ENCODE measurements at regions not wholly inside any gene's neighbourhood (a gene's known extent, or its start where the extent isn't known, plus 50 kb on each side); places are given as distances from the start of the nearest gene placed in this dataset.
"Not testable (repeated sequence)": the region's sequence is repeated elsewhere in the genome, so short reads cannot be mapped to it uniquely, and the experiment has no call there.

DNA sequence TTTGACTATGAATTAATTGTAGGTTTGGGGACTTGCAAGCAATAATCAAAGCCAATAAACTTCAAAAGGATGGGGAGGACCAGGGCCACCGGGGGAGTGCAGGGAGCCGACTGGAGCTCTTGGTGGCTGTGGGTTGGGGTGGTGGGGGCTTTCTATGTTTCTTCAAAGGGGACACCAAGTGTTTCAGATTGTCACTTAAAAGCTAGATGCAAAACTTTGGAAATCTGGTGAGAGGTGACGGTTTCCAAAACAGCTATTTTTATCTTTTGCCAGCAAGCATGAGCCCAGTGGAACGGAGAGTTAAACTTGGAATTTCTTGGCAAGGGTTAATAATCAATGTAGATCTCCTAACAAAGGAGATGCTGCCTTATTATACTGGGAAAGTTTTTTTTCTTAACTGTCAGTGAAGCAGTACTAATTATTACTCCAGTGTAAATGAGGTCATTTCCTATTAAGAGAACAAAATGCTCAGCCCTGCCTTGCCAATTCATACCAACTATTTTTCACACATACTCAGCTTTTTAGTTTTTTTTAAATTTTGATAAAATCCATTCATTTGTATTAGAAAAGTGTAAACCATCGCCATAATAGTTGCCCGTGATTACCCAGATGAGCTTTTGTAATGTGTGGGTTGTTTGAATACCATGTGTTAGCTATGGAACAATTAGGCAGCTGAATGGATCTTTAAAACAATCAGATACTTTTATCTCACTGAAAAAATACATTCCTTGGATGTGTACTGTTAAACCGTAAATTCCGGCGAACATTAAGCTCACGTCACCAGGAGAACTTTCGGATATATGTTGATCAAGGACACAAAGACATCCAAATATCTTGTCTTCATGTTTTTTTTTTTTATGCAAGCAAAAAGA is 95.9 kb upstream of the ZNF536 start:
- DNase-seq (ENCODE audit: low spot score), result no peak

DNA sequence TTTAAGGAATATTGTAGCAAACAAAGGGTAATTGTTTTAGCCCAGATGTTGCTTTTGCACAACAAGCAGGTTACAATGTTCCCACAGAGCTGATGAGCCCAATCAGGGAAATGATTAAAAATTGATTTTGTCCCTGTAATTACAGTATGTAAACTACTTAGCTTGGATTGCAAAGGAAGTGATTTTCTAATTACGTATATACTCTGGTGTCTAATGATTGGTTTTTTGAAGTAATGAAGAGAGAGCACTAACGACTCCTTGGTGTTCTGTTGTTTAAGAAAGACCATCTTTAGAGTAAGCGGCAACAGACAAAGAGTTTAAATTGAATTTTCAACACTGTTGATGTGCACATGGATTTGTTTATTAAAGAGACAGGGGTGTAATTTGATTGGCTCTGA is 95.3 kb upstream of the ZNF536 start:
- DNase-seq (ENCODE audit: low spot score), result no peak

DNA sequence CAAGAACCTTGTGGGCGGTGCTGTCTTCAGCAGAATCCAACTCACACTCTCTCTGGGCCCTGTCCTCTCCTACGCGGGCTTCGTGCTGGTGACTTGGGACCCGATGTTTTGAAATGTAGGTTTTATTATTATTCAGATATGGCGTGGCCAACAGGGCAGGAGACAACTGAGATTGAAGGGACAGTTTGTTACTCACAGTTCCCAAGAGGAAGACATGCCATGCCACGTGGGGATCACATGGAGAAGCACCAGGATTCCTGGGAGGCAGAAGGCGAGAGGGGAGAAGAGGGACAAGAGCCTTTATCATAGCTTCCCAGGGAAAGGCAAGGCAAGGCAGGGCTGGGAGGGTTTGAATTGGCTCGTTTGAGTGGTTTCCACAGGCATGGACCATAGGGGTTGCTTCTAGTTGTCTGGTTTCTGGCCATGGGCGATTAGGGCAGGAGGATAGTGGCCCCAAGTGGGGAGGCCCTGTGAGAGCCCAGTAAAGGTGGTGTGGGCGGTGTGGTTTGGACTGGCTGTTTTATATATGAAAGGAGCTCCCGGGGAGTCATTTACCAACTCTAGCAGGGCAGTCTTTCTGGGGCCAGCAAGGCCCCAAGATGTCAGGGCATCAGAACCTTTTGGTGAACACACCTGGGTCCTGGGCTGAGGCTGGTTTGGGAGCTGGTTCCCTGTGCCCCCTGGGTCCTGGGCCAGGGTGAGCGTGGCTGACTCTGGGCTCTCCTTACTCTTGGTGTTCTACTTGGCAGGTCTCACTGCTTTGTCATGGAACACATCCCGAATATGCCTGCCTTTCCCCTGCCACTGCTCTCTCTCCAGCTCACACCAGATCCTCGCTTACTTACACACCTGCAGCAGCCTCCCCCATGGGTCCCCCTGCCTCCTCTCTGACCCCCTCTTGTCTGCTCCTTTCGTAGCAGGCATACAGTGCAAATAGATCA is 94.0 kb upstream of the ZNF536 start:
- no peak for DNase-seq (ENCODE audit: low spot score)

DNA sequence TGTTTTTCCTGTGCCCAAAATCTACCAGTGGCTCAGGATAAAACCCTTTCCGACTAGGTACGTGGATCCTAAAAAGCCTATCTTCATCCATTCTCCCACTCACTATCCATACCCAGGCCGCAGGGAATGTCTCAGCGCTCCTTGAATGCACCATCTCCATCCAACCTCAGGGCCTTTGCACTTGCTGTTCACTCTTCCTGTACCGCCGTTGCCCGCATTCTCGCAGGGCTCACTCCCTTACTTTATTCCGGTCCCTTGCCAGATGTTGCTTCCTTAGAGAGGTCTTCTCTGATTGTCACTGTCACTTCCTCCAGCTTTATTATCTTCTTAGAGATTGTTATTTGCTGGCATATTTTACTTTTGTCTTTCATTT is 93.3 kb upstream of the ZNF536 start:
- no peak for DNase-seq (ENCODE audit: low spot score)

DNA sequence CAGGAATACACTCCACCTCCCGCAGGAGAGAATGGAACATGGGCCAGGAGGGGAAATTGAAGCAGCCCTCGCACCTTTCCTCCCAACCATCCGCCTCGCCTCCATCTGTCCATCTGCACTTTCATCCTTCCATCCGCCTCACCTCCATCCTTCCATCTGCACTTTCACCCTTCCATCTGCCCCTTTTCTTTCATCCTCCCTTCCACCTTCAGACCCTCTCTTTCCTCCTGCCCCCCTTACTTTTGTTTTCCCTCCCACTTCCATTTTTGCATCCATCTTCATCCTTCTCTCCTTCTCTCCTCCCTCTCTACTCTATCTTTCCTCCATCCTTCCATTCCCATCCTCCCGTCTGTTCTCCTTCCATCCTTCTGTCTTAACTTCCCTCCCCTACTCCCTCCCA is 92.2 kb upstream of the ZNF536 start:
- DNase-seq (ENCODE audit: low spot score), result no peak

DNA sequence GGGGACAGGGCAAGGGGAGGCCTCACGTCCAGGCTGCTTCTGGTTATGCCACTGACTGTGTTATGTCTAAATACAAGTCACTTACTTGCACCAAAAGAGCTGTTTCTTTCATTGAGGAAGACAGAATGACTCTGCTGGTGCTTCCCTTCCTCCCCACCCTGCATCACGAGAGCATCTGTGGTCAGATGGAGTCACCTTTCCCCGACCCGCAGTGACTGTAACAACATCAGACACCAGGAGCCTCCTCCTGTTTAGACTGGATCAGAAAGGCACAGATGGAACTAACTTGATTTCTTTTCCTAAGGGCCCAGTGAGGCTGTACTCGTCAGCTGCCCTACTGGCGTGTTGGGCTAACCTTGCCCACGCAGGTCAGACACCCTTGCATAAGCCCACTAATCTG is 90.3 kb upstream of the ZNF536 start:
- no peak for DNase-seq (ENCODE audit: low spot score)

DNA sequence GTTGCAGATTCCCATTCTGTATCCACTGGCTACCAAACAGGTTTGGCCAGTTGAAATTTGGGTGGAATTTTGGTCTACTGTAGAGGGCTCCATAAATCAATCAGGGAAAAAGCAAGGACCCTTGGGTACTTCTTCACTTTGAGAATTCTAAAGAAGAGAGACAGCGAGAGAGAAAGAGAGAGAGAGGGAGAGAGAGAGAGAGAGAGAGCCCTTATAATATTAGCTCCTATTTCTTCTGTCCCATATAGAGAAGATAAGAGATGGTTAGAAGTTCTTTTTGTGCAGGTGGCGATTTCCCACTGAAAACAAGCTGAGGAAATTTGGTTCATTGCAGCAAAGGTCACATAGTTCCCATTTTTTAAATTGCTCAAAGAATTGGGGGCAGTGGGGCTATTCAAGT is 88.6 kb upstream of the ZNF536 start:
- no peak for DNase-seq (ENCODE audit: low spot score)

DNA sequence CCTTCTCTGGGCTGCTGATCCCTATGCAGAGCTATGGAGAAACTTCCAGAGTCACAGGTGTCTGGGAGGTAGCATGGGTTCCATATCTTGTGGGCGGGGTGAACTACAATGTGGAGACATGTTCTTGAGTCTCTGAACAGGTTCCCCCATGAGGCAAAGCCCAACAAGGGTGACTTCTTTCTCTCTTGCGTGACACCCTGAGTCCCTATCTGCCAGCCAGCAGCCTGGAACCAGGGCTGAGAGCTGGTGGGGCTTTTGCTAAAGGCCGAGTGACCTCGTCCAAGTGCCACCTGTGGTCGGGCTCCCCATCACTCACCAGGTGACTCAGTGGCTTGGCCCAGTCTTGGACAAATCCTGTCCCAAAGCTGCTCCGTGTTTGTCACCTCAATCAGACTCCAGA is 88.0 kb upstream of the ZNF536 start:
- no peak for DNase-seq (ENCODE audit: low spot score)

DNA sequence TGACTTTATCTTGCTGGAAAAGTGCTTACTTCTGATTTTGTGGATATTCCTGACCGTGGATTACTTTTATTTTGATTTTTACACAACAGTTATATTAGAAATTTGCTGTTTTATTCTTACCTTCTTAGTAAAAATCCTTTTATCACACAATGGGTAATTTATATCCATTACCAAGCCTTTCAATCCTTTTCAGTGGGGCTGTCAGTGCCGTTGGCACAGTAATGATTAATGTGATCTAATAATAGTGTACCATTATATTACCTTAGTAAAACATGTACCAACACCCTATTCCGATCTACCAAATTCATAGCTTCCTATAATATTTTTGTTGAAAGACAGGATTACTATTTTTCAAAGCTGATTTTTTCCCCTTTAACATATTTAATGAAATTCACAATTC is 87.3 kb upstream of the ZNF536 start:
- DNase-seq (ENCODE audit: low spot score), result no peak

DNA sequence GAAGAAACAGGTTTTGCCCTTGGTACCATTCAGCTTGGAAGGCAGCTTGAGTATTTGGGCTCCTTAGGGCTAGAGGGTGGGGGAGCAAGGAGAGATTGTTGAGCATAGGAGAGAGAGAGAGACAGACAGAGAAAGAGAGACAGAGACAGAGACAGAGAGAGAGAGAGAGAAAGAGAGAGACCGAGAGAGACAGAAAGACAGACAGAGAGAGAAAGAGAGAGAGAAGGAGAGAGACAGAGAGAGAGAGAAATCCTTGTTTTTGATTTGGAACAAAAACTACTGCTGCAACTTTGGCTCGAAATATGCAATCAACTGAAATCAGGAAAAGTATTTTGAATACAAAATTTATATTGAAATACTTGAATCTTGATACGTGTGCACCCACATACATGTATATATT is 85.8 kb upstream of the ZNF536 start:
- no peak for DNase-seq (ENCODE audit: low spot score)

DNA sequence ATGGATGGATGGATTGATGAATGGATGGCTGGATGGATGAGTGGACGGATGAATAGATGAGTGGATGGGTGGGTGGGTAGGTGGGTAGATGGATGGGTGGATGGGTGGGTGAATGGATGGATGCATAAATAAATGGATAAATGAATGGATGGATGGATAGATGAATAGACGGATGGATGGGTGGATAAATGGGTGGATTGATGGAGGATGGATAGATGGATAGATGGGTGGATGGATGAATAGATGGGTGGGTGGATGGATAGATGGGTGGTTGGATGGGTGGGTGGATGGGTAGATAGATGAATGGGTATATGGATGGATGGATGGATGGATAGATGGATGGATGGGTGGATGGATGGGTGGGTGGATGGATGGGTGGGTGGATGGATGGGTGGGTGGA is 84.9 kb upstream of the ZNF536 start:
- no peak for DNase-seq (ENCODE audit: low spot score)

DNA sequence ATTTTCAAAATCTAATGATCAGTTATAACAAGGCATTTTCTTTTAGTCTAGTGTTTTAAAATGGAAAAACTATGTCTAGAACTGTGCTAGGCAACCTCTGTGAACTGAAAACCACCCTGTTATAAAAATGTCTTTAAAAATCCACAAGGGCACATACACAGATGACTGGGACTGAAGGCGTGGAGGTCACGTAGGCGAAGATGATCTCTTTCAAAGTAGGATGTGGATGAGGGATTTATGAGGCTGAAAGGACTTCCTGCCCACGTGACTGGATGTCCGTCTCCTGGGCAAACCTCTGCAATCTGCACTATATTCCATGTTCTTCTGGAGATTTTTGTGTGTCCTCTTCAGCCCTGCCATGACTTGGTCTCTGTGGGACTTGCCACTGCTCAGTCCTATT is 84.2 kb upstream of the ZNF536 start:
- DNase-seq (ENCODE audit: low spot score), result no peak

DNA sequence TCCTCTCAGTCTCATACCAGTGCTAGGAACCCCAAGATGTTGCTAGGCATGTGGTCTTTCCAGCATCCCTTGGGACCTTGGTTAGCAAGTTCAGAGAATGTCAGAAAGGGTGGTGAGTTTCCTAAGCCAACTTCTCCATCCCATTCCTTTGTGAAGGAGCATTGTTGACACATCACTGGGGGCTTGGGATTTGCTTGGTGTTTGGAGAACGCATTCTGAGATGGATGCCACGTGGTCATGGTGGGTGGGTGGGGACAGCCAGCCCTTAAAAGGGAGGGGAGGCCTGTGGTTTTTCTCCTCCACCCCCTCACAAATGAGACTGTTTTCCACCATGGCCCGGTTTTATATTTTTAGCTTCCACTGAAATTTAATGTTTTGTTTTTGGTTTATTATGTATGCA is 83.3 kb upstream of the ZNF536 start:
- no peak for DNase-seq (ENCODE audit: low spot score)

DNA sequence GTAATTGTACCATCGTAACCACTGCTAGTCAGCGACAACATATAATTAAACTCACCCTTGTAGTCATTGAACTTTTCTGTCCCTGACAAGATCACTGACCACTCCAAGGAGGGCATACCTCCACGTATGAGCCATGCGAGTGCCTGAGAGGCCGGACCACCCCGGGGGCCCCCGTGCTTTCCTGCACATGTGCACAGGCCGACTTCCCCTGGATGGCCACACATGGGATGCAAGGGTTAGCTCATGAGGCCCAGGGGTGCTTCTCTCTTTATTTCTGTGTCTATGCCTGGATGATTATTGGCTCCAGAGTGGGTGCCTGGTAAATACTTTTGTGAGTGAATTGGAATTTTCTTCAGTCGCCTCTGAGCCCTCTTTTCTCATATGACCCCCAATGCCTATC is 82.8 kb upstream of the ZNF536 start:
- DNase-seq (ENCODE audit: low spot score), result no peak

DNA sequence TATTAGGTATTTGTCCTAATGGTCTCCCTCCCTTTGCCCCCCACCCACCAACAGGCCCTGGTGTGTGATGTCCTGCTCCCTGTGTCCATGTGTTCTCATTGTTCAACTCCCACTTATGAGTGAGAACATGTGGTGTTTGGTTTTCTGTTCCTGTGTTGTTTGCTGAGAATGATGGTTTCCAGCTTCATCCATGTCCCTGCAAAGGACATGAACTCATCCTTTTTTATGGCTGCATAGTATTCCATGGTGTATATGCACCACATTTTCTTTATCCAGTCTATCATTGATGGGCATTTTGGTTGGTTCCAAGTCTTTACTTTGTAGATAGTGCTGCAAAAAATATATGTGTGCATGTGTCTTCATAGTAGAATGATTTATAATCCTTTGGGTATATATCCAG is 81.4 kb upstream of the ZNF536 start:
- DNase-seq (ENCODE audit: low spot score), result not testable (repeated sequence)

DNA sequence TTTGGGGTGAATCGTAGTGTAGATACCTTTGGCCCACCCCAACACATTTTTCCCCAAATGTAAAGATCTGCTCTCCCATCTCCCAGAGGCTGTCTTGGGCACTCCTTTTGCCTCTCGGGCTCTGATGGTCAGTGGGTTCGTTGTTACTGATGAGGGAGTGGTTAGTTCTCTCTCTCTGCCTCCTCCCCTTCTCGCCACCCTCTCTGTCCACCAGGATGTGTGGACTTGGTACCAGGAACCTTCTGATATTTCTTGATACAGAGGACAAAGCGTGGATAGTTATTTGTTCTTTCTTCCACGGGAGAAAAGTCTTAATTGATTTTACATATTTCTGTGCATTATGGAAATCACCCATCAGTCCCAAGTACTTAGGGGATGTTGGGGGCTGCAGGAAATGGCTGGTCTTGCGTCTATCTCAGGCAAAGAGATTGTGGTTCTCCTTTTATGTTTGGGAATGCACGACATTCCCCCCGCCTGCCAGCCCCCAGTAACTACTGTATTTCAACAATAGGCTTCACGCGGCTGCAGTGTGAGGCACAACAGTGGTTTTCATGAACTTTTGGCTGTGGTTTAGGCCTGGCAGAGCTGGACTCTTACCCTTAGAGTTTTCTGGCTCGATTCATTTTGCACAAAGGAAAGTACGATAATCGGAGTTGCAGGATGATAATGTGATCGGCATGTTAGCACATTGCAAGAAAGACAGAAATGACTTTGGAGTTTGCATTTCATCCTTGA is 79.0 kb upstream of the ZNF536 start:
- DNase-seq (ENCODE audit: low spot score), result no peak

DNA sequence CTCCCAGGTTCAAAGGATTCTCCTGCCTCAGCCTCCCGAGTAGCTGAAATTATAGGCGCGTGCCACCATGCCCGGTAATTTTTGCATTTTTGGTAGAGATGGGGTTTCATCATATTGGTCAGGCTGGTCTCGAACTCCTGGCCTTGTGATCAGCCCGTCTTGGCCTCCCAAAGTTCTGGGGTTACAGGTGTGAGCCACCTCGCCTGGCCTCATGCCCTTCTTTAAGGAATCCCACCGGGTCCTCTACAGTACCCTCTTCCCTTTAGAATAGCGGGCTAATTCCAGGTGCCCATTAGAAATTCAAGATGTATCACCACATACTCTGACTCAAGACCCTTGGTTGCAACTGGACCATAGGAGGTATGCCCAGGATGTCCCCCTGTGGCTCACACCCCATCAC is 74.2 kb upstream of the ZNF536 start:
- no peak for DNase-seq (ENCODE audit: low spot score)

DNA sequence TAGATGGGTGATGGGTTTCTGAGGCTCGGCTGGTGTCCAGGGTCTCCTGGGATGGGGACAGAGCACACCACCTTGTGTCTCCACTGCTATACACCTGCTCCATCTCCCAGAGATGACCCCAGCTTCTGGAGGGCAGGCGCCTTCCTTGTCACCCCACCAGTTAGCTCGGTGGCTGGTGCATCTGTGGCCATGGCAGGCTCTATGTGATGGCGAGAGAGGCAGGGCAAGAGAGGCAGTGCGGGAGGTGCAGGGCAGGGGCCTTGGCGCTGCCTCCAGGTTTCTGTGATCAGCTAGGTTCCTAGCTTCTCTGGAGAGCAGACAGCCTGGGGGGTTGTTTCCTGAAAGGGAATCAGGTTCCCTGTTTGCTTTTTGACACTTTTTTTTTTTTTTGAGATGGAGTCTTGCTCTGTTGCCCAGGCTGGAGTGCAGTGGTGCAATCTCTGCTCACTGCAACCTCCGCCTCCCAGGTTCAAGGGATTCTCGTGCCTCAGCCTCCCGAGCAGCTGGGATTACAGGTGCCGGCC is 69.0 kb upstream of the ZNF536 start:
- DNase-seq (ENCODE audit: low spot score), result no peak

DNA sequence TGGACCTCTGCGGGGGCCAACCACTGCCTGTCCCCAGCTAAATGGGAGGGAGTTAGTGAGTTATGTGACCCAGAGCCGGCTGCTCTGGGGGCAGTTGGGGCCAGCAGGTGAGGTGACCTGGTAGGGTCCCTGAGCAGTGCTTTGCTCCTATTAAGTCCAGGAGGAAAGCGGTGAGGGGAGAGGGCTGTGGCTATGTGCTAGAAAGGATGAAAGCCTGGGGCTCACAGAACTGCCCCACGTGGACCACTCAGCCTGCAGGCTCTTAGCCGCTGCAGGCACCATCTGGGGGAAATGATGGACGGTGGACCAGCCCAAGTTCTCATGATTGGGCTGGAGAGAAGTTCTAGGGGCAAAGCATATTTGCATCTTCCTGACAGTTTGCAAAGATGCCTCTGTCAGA is 67.6 kb upstream of the ZNF536 start:
- no peak for DNase-seq (ENCODE audit: low spot score)

DNA sequence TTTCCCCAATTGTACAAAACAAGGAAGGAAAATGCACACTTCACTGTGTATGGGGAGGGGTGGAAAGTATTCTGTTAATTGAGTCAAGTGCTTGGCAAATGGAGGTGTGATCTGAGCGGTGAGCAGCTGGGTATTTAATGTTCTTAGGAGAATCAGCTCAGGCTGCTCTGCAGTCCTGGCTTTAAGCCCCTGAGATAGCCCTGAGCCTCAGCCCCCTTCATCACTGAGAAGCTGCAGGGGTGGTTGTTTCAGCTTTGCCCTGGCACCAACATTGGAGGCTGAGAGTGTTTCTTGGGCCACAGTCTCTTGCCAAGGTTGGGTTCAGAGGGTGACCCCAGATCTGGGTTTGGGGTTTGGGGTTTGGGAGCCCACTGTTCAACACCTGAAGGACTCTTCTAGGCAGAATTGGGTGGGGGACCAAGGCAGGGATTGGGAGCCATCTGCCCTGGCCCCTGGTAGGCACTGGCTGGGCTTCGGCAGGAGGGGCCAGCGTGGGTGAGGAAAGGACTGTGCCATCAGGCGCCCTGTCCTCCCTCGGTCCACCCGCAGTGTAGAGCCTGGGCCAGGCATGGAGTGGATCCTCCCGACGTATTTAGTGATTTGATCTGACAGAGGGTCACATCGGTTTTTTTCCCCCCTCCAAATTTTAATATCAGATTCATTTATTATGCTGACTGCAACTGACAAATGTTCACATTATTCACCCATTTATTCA is 66.7 kb upstream of the ZNF536 start:
- DNase-seq (ENCODE audit: low spot score), result no peak

DNA sequence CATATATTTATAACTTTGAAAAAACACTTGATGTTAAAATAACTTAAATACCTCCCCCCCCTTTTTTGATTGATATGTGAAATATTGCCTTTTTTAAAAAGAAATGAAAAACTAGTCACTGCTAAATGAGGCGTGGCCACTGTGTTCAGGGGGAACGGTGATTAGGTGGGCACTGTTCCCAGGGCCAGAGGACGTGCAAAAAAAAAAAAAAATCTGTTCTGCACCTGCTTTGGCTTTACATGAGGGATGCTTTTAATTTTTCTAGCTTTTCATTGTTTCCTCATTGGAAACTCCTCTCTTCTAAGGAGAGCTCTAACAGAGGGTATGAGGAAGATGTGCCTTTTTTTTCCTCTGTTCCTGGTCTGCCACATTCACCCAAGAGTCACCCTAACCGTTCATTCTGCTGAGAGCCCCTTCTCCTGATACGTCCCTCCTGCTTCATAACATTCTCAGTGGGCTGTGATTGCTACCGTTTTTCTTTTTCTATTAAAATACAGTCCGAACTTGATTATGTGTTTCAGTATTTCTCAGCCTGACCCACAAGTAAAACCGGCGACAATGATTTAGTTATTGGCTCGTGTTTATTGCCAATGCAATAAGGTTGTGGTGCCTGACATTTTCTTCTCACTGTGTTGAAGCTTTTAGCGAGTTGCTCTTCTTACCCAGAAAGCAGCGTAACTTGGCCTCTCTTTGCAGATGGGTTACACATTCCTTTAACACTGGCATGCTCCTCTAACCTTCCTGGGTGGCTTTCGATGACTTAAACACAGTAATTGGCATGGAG is 64.8 kb upstream of the ZNF536 start:
- no peak for DNase-seq (ENCODE audit: low spot score)
